Esophagus squamous epithelium (tissue), 5 donors: ENCODE measurements at regions not wholly inside any gene's neighbourhood (a gene's known extent, or its start where the extent isn't known, plus 50 kb on each side); places are given as distances from the start of the nearest gene placed in this dataset.
"Not testable (repeated sequence)": the region's sequence is repeated elsewhere in the genome, so short reads cannot be mapped to it uniquely, and the experiment has no call there.

Experiments used
- DNase-seq: peaks from one replicate; lab custom pipeline; 2025; lab: John Stamatoyannopoulos, UW
- H3K27ac ChIP-seq, 4 donors: fragments of 200-600 bp; sonication (generic); one replicate each; pipeline ENCODE4 v1.5.1; 2016 to 2019; ENCODE audit warnings: mild to moderate bottlenecking in 1 of 4
- H3K27me3 ChIP-seq, 4 donors: fragments of 200-600 bp; sonication (generic); 1 replicate in 3 of 4; 2 replicates in 1 of 4; pipeline versions ENCODE4 v1.5.1 to v1.6.0; 2017 to 2021; ENCODE audit warnings: antibody characterized with exemption in 1 of 4
- H3K36me3 ChIP-seq, 3 donors: fragments of 200-600 bp; sonication (generic); one replicate each; pipeline ENCODE4 v1.5.1; 2016 to 2019
- H3K4me1 ChIP-seq, 3 donors: fragments of 200-600 bp; sonication (generic); one replicate each; pipeline ENCODE4 v1.5.1; 2017 to 2019
- H3K4me3 ChIP-seq, 4 donors: fragments of 200-600 bp; sonication (generic); 1 replicate in 3 of 4; 2 replicates in 1 of 4; pipeline ENCODE4 v1.5.1; 2016 to 2019; ENCODE audit warnings: mild to moderate bottlenecking in 2 of 4, moderate library complexity in 1 of 4
- H3K9me3 ChIP-seq, 3 donors: fragments of 200-600 bp; sonication (generic); one replicate each; pipeline ENCODE4 v1.5.1; 2016 to 2019
- POLR2A ChIP-seq, 4 donors: fragments of 450-650 bp; IDR thresholded peaks; one replicate each; pipeline ENCODE4 v1.6.1; 2017; ENCODE audit warnings: antibody characterized with exemption in 4 of 4, mild to moderate bottlenecking in 4 of 4, moderate library complexity in 3 of 4
- whole genome bisulfite sequencing, 2 donors: methylation state at CpG; one replicate each; pipeline ENCODE4 v1.1.5; 2018; 5-methylcytosine and 5-hydroxymethylcytosine counted together
- intact Hi-C: fragments of 100-400 bp; cut with DNase I; formaldehyde crosslinking; loops from one replicate; pipeline ENCODE4 v1.15.0; 2022
- TF ChIP-seq, protein P1 (sequence below), 6 experiments: fragments of 450-650 bp in 4 of 6; fragments of 200-600 bp in 2 of 6; sonication (generic) in 2 of 6; IDR thresholded peaks; one replicate each; pipeline ENCODE4 v1.5.1; 2016 to 2019; ENCODE audit warnings: antibody characterized with exemption in 6 of 6, mild to moderate bottlenecking in 4 of 6, moderate library complexity in 4 of 6
- donor health status: DM: yes; HTN: yes; CAD: no.

DNA sequence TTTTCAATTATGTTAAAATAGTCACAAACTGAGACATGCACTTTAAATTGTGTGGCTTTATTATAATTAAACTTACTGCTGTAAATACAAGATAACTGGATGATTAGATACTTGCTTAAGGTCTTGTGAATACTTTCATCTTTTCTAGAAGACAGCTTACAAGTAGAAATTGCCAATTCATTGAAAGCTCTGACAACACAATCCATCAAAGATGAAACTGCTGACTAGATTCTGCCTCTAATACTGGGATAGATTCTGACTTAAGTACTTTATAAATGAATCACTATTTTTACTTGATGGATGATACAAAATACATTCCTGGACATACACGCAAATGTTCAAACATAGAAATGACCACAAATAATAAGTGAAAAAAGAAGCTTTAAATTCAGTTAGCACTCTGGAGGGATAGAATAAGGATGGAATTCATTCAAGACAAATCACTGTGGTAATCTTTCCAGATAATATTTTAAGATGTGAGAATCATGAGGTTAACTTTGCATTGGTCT, 876.8 kb downstream of the RPS29 start:
- WGBS, 2 donors, result 77 to 84% methylated on average over 1 of the region's 1 CpG
- intact Hi-C loops, result no loop called here

DNA sequence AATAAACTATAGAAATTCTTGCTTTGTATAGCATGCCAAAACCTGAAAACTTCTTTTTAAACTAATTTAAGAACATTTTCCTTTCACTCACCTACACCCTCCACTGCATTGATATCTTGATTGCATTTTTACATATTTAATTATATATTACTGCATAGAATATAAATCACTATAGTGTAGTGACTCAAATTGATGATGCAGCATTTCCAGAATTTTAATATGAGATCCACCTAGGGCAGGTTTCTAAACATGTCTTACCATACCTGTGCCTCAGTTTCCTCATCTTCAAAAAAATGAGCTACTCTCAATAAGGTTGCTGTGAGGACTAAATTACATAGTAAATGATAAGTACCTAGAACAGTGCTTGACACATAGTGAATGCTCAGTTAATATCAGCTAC, 881.5 kb downstream of the RPS29 start:
- Histone ChIP-seq H3K4me3 (no peak overlapping the region), H3K9me3 (no peaks in the 10 kb centered on the region), H3K27ac (no peak overlapping the region), H3K4me1 (no peaks in the 10 kb centered on the region), H3K27me3 (no peaks in the 10 kb centered on the region), H3K36me3 (no peaks in the 10 kb centered on the region)
- no peak for DNase-seq
- intact Hi-C loops, result no loop called here
- TF ChIP-seq, protein P1, sequence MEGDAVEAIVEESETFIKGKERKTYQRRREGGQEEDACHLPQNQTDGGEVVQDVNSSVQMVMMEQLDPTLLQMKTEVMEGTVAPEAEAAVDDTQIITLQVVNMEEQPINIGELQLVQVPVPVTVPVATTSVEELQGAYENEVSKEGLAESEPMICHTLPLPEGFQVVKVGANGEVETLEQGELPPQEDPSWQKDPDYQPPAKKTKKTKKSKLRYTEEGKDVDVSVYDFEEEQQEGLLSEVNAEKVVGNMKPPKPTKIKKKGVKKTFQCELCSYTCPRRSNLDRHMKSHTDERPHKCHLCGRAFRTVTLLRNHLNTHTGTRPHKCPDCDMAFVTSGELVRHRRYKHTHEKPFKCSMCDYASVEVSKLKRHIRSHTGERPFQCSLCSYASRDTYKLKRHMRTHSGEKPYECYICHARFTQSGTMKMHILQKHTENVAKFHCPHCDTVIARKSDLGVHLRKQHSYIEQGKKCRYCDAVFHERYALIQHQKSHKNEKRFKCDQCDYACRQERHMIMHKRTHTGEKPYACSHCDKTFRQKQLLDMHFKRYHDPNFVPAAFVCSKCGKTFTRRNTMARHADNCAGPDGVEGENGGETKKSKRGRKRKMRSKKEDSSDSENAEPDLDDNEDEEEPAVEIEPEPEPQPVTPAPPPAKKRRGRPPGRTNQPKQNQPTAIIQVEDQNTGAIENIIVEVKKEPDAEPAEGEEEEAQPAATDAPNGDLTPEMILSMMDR (IDR thresholded peaks at IDR 0.05), result no peak
- no peak for TF ChIP-seq POLR2A (IDR thresholded peaks at IDR 0.05)

More for the DNA sequence above, 876.8 kb downstream of the RPS29 start:
- no peak overlapping the region for H3K4me3 ChIP-seq
- no peak for DNase-seq
- no peaks in the 10 kb centered on the region for H3K4me1 ChIP-seq
- no peaks in the 10 kb centered on the region for H3K27me3 ChIP-seq
- TF ChIP-seq, protein P1 (IDR thresholded peaks at IDR 0.05), result no peak
- TF ChIP-seq POLR2A (IDR thresholded peaks at IDR 0.05), result no peak
- H3K27ac ChIP-seq, result no peak overlapping the region
- no peaks in the 10 kb centered on the region for H3K36me3 ChIP-seq
- H3K9me3 ChIP-seq, result no peaks in the 10 kb centered on the region

DNA sequence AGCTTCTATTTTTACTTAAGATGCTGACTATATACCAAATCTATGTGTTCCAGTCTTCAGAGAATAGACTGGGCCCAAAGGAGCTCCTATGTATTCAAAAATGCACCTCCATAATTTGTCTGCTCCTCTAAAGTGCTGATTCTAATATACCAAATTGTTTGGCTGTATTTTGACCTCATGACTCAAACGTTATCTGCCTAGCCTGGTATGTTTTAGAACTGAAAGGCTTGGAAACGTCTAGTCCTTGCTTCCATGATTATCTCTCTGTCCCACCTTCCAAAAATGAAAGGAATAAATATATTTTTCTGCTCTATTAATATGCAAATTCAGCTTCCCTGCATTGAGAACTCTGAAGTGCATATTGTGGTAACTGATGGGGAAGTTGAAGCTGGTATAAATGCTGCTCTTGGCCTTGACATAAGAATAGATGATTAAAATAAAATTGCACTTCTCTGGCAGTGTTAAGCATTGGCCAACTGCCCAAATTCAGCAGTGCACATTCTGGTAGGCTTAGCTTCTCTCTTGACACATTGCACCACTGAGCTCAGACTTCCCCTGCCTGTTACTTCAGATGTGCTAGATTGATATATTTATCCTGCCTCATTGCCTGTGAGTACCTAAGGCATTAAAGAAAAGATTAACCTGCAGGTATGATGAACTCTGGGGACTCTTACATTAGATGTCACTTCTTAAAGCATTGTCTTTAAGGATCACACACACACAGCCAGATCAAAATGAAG, 882.3 kb downstream of the RPS29 start:
- Histone ChIP-seq H3K27ac (no peak overlapping the region), H3K4me3 (no peak overlapping the region), H3K9me3 (no peaks in the 10 kb centered on the region), H3K4me1 (no peaks in the 10 kb centered on the region), H3K27me3 (no peaks in the 10 kb centered on the region), H3K36me3 (no peaks in the 10 kb centered on the region)
- WGBS, 2 donors, result 30 to 31% methylated on average over 2 of the region's 2 CpGs
- no peak for TF ChIP-seq POLR2A (IDR thresholded peaks at IDR 0.05)
- TF ChIP-seq, protein P1 (IDR thresholded peaks at IDR 0.05), result no peak
- intact Hi-C loops, result no loop called here
- DNase-seq, result no peak

DNA sequence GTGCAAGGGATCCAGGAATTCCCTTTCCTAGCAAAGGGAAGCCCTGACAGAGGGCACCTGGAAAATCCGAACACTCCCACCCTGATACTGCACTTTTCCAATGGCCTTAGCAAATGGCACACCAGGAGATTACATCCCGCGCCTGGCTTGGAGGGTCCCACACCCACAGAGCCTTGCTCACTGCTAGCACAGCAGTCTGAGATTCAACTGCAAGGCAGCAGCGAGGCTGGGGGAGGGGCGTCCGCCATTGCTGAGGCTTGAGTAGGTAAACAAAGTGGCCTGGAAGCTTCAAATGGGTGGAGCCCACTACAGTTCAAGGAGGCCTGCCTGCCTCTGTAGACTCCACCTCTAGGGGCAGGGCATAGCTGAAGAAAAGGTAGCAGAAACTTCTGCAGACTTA, 888.8 kb downstream of the RPS29 start:
- H3K4me1 ChIP-seq, H3K9me3 ChIP-seq, H3K36me3 ChIP-seq, intact Hi-C loops, H3K27ac ChIP-seq, H3K4me3 ChIP-seq, H3K27me3 ChIP-seq, DNase-seq: not testable (repeated sequence)
- WGBS, 2 donors, result 92 to 100% methylated on average over 2 of the region's 6 CpGs

DNA sequence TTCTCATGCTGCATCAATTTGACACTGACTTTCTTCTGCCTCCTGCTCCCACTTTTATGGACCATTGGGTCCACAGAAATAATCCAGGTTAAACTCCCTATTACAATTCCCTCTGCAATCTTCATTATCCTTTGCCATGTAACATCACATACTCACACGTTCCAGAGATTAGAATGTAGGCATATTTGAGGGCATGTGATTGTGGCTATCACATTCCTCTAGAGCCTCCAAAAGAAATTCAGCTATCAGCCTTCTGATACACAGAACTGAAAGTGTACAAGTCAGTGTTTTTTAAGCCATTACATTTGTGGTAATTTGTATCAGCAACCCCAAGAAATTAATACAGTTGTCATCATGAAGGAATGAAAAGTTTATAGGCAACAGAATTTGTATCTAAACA, 892.4 kb downstream of the RPS29 start:
- 42 to 67% methylated on average over 1 of the region's 1 CpG for WGBS, 2 donors
- no peak for DNase-seq
- intact Hi-C loops, result no loop called here
- no peak overlapping the region for H3K27ac ChIP-seq
- TF ChIP-seq POLR2A (IDR thresholded peaks at IDR 0.05), result no peak
- TF ChIP-seq, protein P1 (IDR thresholded peaks at IDR 0.05), result no peak
- H3K4me3 ChIP-seq, result no peak overlapping the region
- no peaks in the 10 kb centered on the region for H3K27me3 ChIP-seq
- peaks cover 0 to 9% (median 0%) of the 10 kb centered on the region in 3 donors for H3K9me3 ChIP-seq
- H3K36me3 ChIP-seq, result no peaks in the 10 kb centered on the region
- H3K4me1 ChIP-seq, result no peaks in the 10 kb centered on the region
